Upper lobe of left lung (tissue), 6 donors: ENCODE measurements at regions not wholly inside any gene's neighbourhood (a gene's known extent, or its start where the extent isn't known, plus 50 kb on each side); places are given as distances from the start of the nearest gene placed in this dataset.

Experiments used
- ATAC-seq, 2 donors: fragments of 200-7000 bp; cut with Tn5 transposase; one replicate each; pipeline ENCODE4 v1.9.1; 2022; ENCODE audit warnings: mild to moderate bottlenecking in 2 of 2, moderate library complexity in 2 of 2; ENCODE audit not compliant: low FRiP score in 2 of 2
- DNase-seq, 2 donors: peaks; one replicate each; pipeline ENCODE4 v3.0.0-alpha.2; 2019 to 2020
- H3K27ac ChIP-seq, 4 donors: fragments of 200-600 bp; sonication (generic); one replicate each; pipeline ENCODE4 v1.5.1; 2016 to 2019
- H3K27me3 ChIP-seq, 4 donors: fragments of 200-600 bp; sonication (generic); one replicate each; pipeline ENCODE4 v1.5.1; 2017 to 2019
- H3K36me3 ChIP-seq, 4 donors: fragments of 200-600 bp; sonication (generic); one replicate each; pipeline ENCODE4 v1.5.1; 2016 to 2019
- H3K4me1 ChIP-seq, 4 donors: fragments of 200-600 bp; sonication (generic); one replicate each; pipeline ENCODE4 v1.5.1; 2018 to 2019
- H3K4me3 ChIP-seq, 4 donors: fragments of 200-600 bp; sonication (generic); one replicate each; pipeline ENCODE4 v1.5.1; 2017 to 2019; ENCODE audit warnings: mild to moderate bottlenecking in 2 of 4, moderate library complexity in 1 of 4
- H3K9me3 ChIP-seq, 4 donors: fragments of 200-600 bp; sonication (generic); one replicate each; pipeline ENCODE4 v1.5.1; 2018 to 2019
- CTCF ChIP-seq, 6 experiments: fragments of 450-650 bp in 4 of 6; fragments of 200-600 bp in 2 of 6; sonication (generic) in 2 of 6; IDR thresholded peaks; one replicate each; pipeline ENCODE4 v1.5.1; 2016 to 2019; ENCODE audit warnings: antibody characterized with exemption in 6 of 6
- EP300 ChIP-seq, 4 donors: sonication (generic); formaldehyde crosslinking; IDR thresholded peaks; one replicate each; pipeline ENCODE4 v1.5.1; 2017; ENCODE audit warnings: antibody characterized with exemption in 4 of 4, control low read depth in 2 of 4
- POLR2A ChIP-seq, 4 donors: fragments of 450-650 bp; IDR thresholded peaks; one replicate each; pipeline ENCODE4 v1.5.1; 2016 to 2017; ENCODE audit warnings: antibody characterized with exemption in 4 of 4, mild to moderate bottlenecking in 2 of 4
- POLR2AphosphoS5 ChIP-seq, 2 donors: sonication (generic); formaldehyde crosslinking; IDR thresholded peaks; one replicate each; pipeline ENCODE4 v1.5.1; 2017; ENCODE audit warnings: antibody characterized with exemption in 2 of 2
- WGBS, 2 donors: methylation state at CpG; one replicate each; pipeline ENCODE4 v1.1.5; 2017 to 2018; 5-methylcytosine and 5-hydroxymethylcytosine counted together
- donor health status: DM: no; HTN: no; CAD: no; lungs with moderate emphysema.
- donor health status: DM: no; HTN: yes; CAD: no; lungs with severe emphysema.

- TF ChIP-seq POLR2AphosphoS5 (IDR thresholded peaks at IDR 0.05) (no peak), EP300 (IDR thresholded peaks at IDR 0.05) (no peak), POLR2A (IDR thresholded peaks at IDR 0.05) (no peak), CTCF (IDR thresholded peaks at IDR 0.05) (no peak)
- H3K27me3 ChIP-seq, result no peaks in the 10 kb centered on the region
- WGBS, 2 donors, result 61 to 63% methylated on average over 7 of the region's 7 CpGs
Measured at GRCh38 chr10:4545062-4545461, 280.9 kb upstream of the AKR1E2 start.

GRCh38 chr10:4543938-4544533 lies 282.0 kb upstream of the AKR1E2 start:
- no peak overlapping the region for H3K27ac ChIP-seq
- H3K4me3 ChIP-seq, result no peak overlapping the region
- H3K36me3 ChIP-seq, result no peaks in the 10 kb centered on the region
- DNase-seq (no peak), ATAC-seq (no peak)
- 79% methylated on average over 7 of the region's 7 CpGs for WGBS, 2 donors
- no peaks in the 10 kb centered on the region for H3K27me3 ChIP-seq
- H3K4me1 ChIP-seq, result no peaks in the 10 kb centered on the region
- H3K9me3 ChIP-seq, result no peaks in the 10 kb centered on the region
- no peak for TF ChIP-seq POLR2AphosphoS5 (IDR thresholded peaks at IDR 0.05)
- TF ChIP-seq POLR2A (IDR thresholded peaks at IDR 0.05), result no peak
- TF ChIP-seq EP300 (IDR thresholded peaks at IDR 0.05), result no peak
- no peak for TF ChIP-seq CTCF (IDR thresholded peaks at IDR 0.05)

More at GRCh38 chr10:4545062-4545461, 280.9 kb upstream of the AKR1E2 start:
- Histone ChIP-seq H3K36me3 (no peaks in the 10 kb centered on the region), H3K4me3 (no peak overlapping the region), H3K27ac (no peak overlapping the region), H3K4me1 (no peaks in the 10 kb centered on the region), H3K9me3 (no peaks in the 10 kb centered on the region)
- peak in 1 of 2 donors; percentile 17 for ATAC-seq
- DNase-seq, result no peak

DNA sequence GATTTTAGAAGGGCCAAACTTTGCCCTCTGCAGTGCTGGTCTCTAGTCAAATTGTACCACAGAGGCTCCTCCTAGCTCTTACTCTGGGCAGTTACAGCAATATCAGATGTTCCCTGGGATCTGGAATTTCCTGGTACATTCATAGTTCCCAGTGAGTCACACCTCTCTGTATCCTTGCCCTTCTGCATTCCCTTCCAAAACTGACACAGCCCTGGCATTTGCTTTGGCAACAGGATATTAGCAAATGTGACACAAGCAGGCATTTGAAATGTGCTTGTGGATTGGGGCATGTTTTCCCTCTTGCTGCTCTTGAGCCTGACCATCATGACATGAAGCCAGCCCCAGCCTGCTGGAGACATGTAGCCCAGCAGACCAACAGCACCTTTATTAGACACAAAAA lies 284.7 kb upstream of the AKR1E2 start:
- TF ChIP-seq POLR2AphosphoS5 (IDR thresholded peaks at IDR 0.05) (peak in 1 of 2 donors; percentile 43), CTCF (IDR thresholded peaks at IDR 0.05) (no peak)
- DNase-seq (no peak), ATAC-seq (no peak)
- Histone ChIP-seq H3K4me1 (no peaks in the 10 kb centered on the region), H3K36me3 (no peaks in the 10 kb centered on the region), H3K9me3 (peaks cover 0 to 4% (median 2%) of the 10 kb centered on the region in 4 donors), H3K27me3 (no peaks in the 10 kb centered on the region), H3K4me3 (no peak overlapping the region), H3K27ac (no peak overlapping the region)

DNA sequence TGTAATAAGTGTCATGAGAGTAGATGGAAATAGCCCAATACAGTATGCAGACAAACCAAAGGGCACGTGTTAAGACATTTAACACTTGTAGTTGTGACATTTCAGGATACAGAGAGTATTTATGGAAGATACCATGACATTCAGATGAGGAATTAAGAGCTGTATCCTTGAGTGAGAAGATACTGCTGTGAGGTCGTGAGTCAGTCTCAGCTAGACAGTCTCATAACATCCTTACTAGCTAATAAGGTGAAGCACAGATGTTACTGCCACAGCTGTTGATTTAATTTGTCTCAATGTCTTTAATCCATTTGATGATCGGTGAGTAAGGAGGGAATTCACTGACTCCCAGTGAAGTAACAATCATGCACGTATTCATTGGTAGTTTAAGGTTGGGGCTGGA lies 288.0 kb upstream of the AKR1E2 start:
- DNase-seq (no peak), ATAC-seq (no peak)
- Histone ChIP-seq H3K4me1 (no peaks in the 10 kb centered on the region), H3K36me3 (no peaks in the 10 kb centered on the region), H3K27me3 (no peaks in the 10 kb centered on the region), H3K4me3 (no peak overlapping the region), H3K27ac (no peak overlapping the region), H3K9me3 (peaks cover 0 to 4% (median 2%) of the 10 kb centered on the region in 4 donors)
- WGBS, 2 donors, result 87 to 93% methylated on average over 4 of the region's 4 CpGs
- TF ChIP-seq POLR2AphosphoS5 (IDR thresholded peaks at IDR 0.05), result no peak

DNA sequence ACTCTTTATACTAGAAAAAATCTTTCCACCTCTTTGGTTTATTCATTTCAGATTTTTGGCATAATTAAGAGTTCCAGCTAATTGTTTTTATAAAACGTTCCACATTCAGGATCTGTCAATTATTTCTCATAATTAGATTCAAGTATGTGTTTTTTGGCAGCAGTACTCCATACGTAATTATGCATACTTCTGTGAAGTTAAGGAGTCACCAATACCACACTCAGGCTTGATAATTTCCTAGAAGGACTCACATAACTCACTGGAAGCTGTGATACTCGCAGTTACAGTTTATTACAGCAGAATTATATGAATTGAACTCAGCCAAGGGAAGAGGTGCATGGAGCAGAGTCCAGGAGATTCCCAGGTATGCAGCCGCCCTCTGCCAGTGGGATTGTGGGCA lies 290.5 kb upstream of the AKR1E2 start:
- no peak for TF ChIP-seq POLR2A (IDR thresholded peaks at IDR 0.05)
- no peak for TF ChIP-seq CTCF (IDR thresholded peaks at IDR 0.05)
- no peak for TF ChIP-seq POLR2AphosphoS5 (IDR thresholded peaks at IDR 0.05)
- TF ChIP-seq EP300 (IDR thresholded peaks at IDR 0.05), result no peak
- H3K9me3 ChIP-seq, result peaks cover 0 to 4% (median 2%) of the 10 kb centered on the region in 4 donors
- ATAC-seq, result no peak
- 70 to 75% methylated on average over 4 of the region's 4 CpGs for WGBS, 2 donors
- no peaks in the 10 kb centered on the region for H3K27me3 ChIP-seq
- DNase-seq, result no peak
- H3K36me3 ChIP-seq, result no peaks in the 10 kb centered on the region
- H3K4me1 ChIP-seq, result no peaks in the 10 kb centered on the region
- H3K4me3 ChIP-seq, result no peak overlapping the region
- no peak overlapping the region for H3K27ac ChIP-seq
